Liver (tissue), 3 donors: ENCODE measurements at regions not wholly inside any gene's neighbourhood (a gene's known extent, or its start where the extent isn't known, plus 50 kb on each side); places are given as distances from the start of the nearest gene placed in this dataset.

Source experiments
- GABPA ChIP-seq, 2 donors: IDR thresholded peaks in 1 of 2; conservative IDR thresholded peaks in 1 of 2; 2 replicates each; pipeline ENCODE4 v1.6.1; 2016; ENCODE audit warnings: antibody characterized with exemption in 2 of 2, mild to moderate bottlenecking in 1 of 2, moderate library complexity in 1 of 2
- JUND ChIP-seq, 2 donors: IDR thresholded peaks; 2 replicates each; pipeline ENCODE4 v1.6.1; 2016; ENCODE audit warnings: antibody characterized with exemption in 2 of 2
- TF ChIP-seq, protein P1 (sequence below): fragments of 150-350 bp; IDR thresholded peaks from 2 replicates; pipeline ENCODE4 v1.5.1; 2017; ENCODE audit warnings: improper control_type of control experiment, low read depth, low read length; ENCODE audit not compliant: missing input control
- TF ChIP-seq, protein P2 (sequence below): IDR thresholded peaks from 2 replicates; pipeline ENCODE4 v1.6.1; 2016; ENCODE audit warnings: antibody characterized with exemption, mild to moderate bottlenecking
- donor health status: healthy.
- donor health status: healthy.

DNA sequence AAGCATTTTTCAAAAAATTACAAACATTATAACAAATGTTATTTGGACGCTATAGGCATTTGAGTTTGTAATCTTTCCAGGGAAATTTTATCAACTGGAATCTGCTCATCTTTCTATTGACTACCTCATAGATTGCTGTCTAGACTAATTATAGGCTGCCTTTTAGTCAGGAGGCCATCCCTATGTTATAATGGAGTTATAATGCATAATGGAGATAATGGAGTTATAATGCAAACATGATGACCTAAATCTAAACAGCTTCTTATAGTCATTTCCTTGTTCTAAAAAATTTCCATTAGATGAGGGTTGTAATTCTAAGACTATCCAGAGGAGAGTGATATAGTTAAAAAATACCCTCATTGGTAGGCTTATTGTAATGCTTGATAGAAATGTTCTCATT, 226.4 kb downstream of the SI start:
- TF ChIP-seq, protein P1, sequence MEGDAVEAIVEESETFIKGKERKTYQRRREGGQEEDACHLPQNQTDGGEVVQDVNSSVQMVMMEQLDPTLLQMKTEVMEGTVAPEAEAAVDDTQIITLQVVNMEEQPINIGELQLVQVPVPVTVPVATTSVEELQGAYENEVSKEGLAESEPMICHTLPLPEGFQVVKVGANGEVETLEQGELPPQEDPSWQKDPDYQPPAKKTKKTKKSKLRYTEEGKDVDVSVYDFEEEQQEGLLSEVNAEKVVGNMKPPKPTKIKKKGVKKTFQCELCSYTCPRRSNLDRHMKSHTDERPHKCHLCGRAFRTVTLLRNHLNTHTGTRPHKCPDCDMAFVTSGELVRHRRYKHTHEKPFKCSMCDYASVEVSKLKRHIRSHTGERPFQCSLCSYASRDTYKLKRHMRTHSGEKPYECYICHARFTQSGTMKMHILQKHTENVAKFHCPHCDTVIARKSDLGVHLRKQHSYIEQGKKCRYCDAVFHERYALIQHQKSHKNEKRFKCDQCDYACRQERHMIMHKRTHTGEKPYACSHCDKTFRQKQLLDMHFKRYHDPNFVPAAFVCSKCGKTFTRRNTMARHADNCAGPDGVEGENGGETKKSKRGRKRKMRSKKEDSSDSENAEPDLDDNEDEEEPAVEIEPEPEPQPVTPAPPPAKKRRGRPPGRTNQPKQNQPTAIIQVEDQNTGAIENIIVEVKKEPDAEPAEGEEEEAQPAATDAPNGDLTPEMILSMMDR: no peak
- TF ChIP-seq GABPA (IDR thresholded peaks at IDR 0.05 in 1 of 2, conservative IDR thresholded peaks at IDR 0.05 in 1 of 2) (no peak), JUND (IDR thresholded peaks at IDR 0.05) (no peak)
- TF ChIP-seq, protein P2, sequence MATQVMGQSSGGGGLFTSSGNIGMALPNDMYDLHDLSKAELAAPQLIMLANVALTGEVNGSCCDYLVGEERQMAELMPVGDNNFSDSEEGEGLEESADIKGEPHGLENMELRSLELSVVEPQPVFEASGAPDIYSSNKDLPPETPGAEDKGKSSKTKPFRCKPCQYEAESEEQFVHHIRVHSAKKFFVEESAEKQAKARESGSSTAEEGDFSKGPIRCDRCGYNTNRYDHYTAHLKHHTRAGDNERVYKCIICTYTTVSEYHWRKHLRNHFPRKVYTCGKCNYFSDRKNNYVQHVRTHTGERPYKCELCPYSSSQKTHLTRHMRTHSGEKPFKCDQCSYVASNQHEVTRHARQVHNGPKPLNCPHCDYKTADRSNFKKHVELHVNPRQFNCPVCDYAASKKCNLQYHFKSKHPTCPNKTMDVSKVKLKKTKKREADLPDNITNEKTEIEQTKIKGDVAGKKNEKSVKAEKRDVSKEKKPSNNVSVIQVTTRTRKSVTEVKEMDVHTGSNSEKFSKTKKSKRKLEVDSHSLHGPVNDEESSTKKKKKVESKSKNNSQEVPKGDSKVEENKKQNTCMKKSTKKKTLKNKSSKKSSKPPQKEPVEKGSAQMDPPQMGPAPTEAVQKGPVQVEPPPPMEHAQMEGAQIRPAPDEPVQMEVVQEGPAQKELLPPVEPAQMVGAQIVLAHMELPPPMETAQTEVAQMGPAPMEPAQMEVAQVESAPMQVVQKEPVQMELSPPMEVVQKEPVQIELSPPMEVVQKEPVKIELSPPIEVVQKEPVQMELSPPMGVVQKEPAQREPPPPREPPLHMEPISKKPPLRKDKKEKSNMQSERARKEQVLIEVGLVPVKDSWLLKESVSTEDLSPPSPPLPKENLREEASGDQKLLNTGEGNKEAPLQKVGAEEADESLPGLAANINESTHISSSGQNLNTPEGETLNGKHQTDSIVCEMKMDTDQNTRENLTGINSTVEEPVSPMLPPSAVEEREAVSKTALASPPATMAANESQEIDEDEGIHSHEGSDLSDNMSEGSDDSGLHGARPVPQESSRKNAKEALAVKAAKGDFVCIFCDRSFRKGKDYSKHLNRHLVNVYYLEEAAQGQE: no peak
